ENCODE measurements at regions not wholly inside any gene's neighbourhood (a gene's known extent, or its start where the extent isn't known, plus 50 kb on each side); places are given as distances from the start of the nearest gene placed in this dataset.

GRCh38 chr16:54359555-54359954 is 73.0 kb upstream of the IRX3 start:
- Histone ChIP-seq H3K27ac (ENCODE audit: low read depth, low read length) (no peak overlapping the region), H3K4me3 (ENCODE audit: low read depth, low read length) (no peak overlapping the region), H3K4me1 (ENCODE audit: control insufficient read depth, insufficient read depth, low read length, unreplicated experiment) (peaks cover 15% of the 10 kb centered on the region), H3K79me2 (ENCODE audit: control insufficient read depth, insufficient read depth, low read length, unreplicated experiment) (no peaks in the 10 kb centered on the region), H3K27me3 (ENCODE audit: insufficient read depth, low read length) (no peaks in the 10 kb centered on the region), H3K36me3 (ENCODE audit: insufficient read depth, low read length) (no peaks in the 10 kb centered on the region; the same call in 1 of the 2 replicates), H2AFZ (ENCODE audit: low read length, unreplicated experiment) (no peak overlapping the region)

- Histone ChIP-seq H2AFZ (ENCODE audit: low read length, unreplicated experiment) (no peak overlapping the region), H3K27ac (ENCODE audit: low read depth, low read length) (no peak overlapping the region), H3K27me3 (ENCODE audit: insufficient read depth, low read length) (no peaks in the 10 kb centered on the region), H3K36me3 (ENCODE audit: insufficient read depth, low read length) (no peaks in the 10 kb centered on the region; the same call in 1 of the 2 replicates), H3K4me1 (ENCODE audit: control insufficient read depth, insufficient read depth, low read length, unreplicated experiment) (peaks cover 15% of the 10 kb centered on the region), H3K79me2 (ENCODE audit: control insufficient read depth, insufficient read depth, low read length, unreplicated experiment) (no peaks in the 10 kb centered on the region), H3K4me3 (ENCODE audit: low read depth, low read length) (no peak overlapping the region)
Observed at GRCh38 chr16:54359081-54359480, 72.5 kb upstream of the IRX3 start.

GRCh38 chr16:54356391-54356790 is 69.8 kb upstream of the IRX3 start:
- Histone ChIP-seq H3K27me3 (ENCODE audit: insufficient read depth, low read length) (no peaks in the 10 kb centered on the region), H2AFZ (ENCODE audit: low read length, unreplicated experiment) (no peak overlapping the region), H3K4me1 (ENCODE audit: control insufficient read depth, insufficient read depth, low read length, unreplicated experiment) (peaks cover 15% of the 10 kb centered on the region), H3K79me2 (ENCODE audit: control insufficient read depth, insufficient read depth, low read length, unreplicated experiment) (no peaks in the 10 kb centered on the region), H3K4me3 (ENCODE audit: low read depth, low read length) (no peak overlapping the region), H3K27ac (ENCODE audit: low read depth, low read length) (peak overlapping the region; percentile 52), H3K36me3 (ENCODE audit: insufficient read depth, low read length) (no peaks in the 10 kb centered on the region; the same call in 1 of the 2 replicates)

- H3K36me3 ChIP-seq (ENCODE audit: insufficient read depth, low read length): no peaks in the 10 kb centered on the region; the same call in 1 of the 2 replicates
- no peak overlapping the region for H3K4me3 ChIP-seq (ENCODE audit: low read depth, low read length)
Observed at GRCh38 chr16:54355251-54355650, 68.7 kb upstream of the IRX3 start.

GRCh38 chr16:54353097-54353496 is 66.5 kb upstream of the IRX3 start:
- H3K4me1 ChIP-seq (ENCODE audit: control insufficient read depth, insufficient read depth, low read length, unreplicated experiment): peaks cover 15% of the 10 kb centered on the region
- H3K4me3 ChIP-seq (ENCODE audit: low read depth, low read length): no peak overlapping the region
- H3K79me2 ChIP-seq (ENCODE audit: control insufficient read depth, insufficient read depth, low read length, unreplicated experiment): no peaks in the 10 kb centered on the region
- no peak overlapping the region for H3K27ac ChIP-seq (ENCODE audit: low read depth, low read length)
- no peak overlapping the region for H2AFZ ChIP-seq (ENCODE audit: low read length, unreplicated experiment)
- no peaks in the 10 kb centered on the region for H3K27me3 ChIP-seq (ENCODE audit: insufficient read depth, low read length)
- no peaks in the 10 kb centered on the region; the same call in 1 of the 2 replicates for H3K36me3 ChIP-seq (ENCODE audit: insufficient read depth, low read length)

More at GRCh38 chr16:54355251-54355650, 68.7 kb upstream of the IRX3 start:
- H3K27me3 ChIP-seq (ENCODE audit: insufficient read depth, low read length): no peaks in the 10 kb centered on the region
- H2AFZ ChIP-seq (ENCODE audit: low read length, unreplicated experiment): no peak overlapping the region
- H3K79me2 ChIP-seq (ENCODE audit: control insufficient read depth, insufficient read depth, low read length, unreplicated experiment): no peaks in the 10 kb centered on the region
- peaks cover 15% of the 10 kb centered on the region for H3K4me1 ChIP-seq (ENCODE audit: control insufficient read depth, insufficient read depth, low read length, unreplicated experiment)
- H3K27ac ChIP-seq (ENCODE audit: low read depth, low read length): peak overlapping the region; percentile 52

- Histone ChIP-seq H3K79me2 (ENCODE audit: control insufficient read depth, insufficient read depth, low read length, unreplicated experiment) (no peaks in the 10 kb centered on the region), H3K4me3 (ENCODE audit: low read depth, low read length) (no peak overlapping the region), H3K4me1 (ENCODE audit: control insufficient read depth, insufficient read depth, low read length, unreplicated experiment) (peaks cover 8% of the 10 kb centered on the region), H3K27ac (ENCODE audit: low read depth, low read length) (no peak overlapping the region), H3K36me3 (ENCODE audit: insufficient read depth, low read length) (no peaks in the 10 kb centered on the region; the same call in 1 of the 2 replicates), H3K27me3 (ENCODE audit: insufficient read depth, low read length) (no peaks in the 10 kb centered on the region), H2AFZ (ENCODE audit: low read length, unreplicated experiment) (no peak overlapping the region)
Observed at GRCh38 chr16:54351171-54351570, 64.6 kb upstream of the IRX3 start.

- no peak overlapping the region for H2AFZ ChIP-seq (ENCODE audit: low read length, unreplicated experiment)
- no peaks in the 10 kb centered on the region for H3K27me3 ChIP-seq (ENCODE audit: insufficient read depth, low read length)
- H3K4me3 ChIP-seq (ENCODE audit: low read depth, low read length): no peak overlapping the region
- no peaks in the 10 kb centered on the region for H3K79me2 ChIP-seq (ENCODE audit: control insufficient read depth, insufficient read depth, low read length, unreplicated experiment)
- no peaks in the 10 kb centered on the region for H3K4me1 ChIP-seq (ENCODE audit: control insufficient read depth, insufficient read depth, low read length, unreplicated experiment)
- H3K36me3 ChIP-seq (ENCODE audit: insufficient read depth, low read length): no peaks in the 10 kb centered on the region
- no peak overlapping the region for H3K27ac ChIP-seq (ENCODE audit: low read depth, low read length)
Observed at GRCh38 chr16:54347961-54348360, 61.4 kb upstream of the IRX3 start.

- Histone ChIP-seq H3K27me3 (ENCODE audit: insufficient read depth, low read length) (no peaks in the 10 kb centered on the region), H3K4me3 (ENCODE audit: low read depth, low read length) (no peak overlapping the region), H3K27ac (ENCODE audit: low read depth, low read length) (no peak overlapping the region), H3K36me3 (ENCODE audit: insufficient read depth, low read length) (no peaks in the 10 kb centered on the region), H3K4me1 (ENCODE audit: control insufficient read depth, insufficient read depth, low read length, unreplicated experiment) (peaks cover 7% of the 10 kb centered on the region), H3K79me2 (ENCODE audit: control insufficient read depth, insufficient read depth, low read length, unreplicated experiment) (no peaks in the 10 kb centered on the region), H2AFZ (ENCODE audit: low read length, unreplicated experiment) (no peak overlapping the region)
Observed at GRCh38 chr16:54346041-54346440, 59.5 kb upstream of the IRX3 start.

GRCh38 chr16:54344646-54345630 is 58.4 kb upstream of the IRX3 start:
- no peaks in the 10 kb centered on the region for H3K79me2 ChIP-seq (ENCODE audit: control insufficient read depth, insufficient read depth, low read length, unreplicated experiment)
- no peak overlapping the region for H3K4me3 ChIP-seq (ENCODE audit: low read depth, low read length)
- H3K36me3 ChIP-seq (ENCODE audit: insufficient read depth, low read length): no peaks in the 10 kb centered on the region
- H3K27me3 ChIP-seq (ENCODE audit: insufficient read depth, low read length): no peaks in the 10 kb centered on the region
- H3K4me1 ChIP-seq (ENCODE audit: control insufficient read depth, insufficient read depth, low read length, unreplicated experiment): peaks cover 7% of the 10 kb centered on the region
- no peak overlapping the region for H3K27ac ChIP-seq (ENCODE audit: low read depth, low read length)
- H2AFZ ChIP-seq (ENCODE audit: low read length, unreplicated experiment): no peak overlapping the region

GRCh38 chr16:54342966-54343365 is 56.4 kb upstream of the IRX3 start:
- Histone ChIP-seq H3K27ac (ENCODE audit: low read depth, low read length) (no peak overlapping the region), H3K79me2 (ENCODE audit: control insufficient read depth, insufficient read depth, low read length, unreplicated experiment) (no peaks in the 10 kb centered on the region), H3K27me3 (ENCODE audit: insufficient read depth, low read length) (no peaks in the 10 kb centered on the region), H3K36me3 (ENCODE audit: insufficient read depth, low read length) (no peaks in the 10 kb centered on the region), H3K4me1 (ENCODE audit: control insufficient read depth, insufficient read depth, low read length, unreplicated experiment) (peaks cover 7% of the 10 kb centered on the region), H3K4me3 (ENCODE audit: low read depth, low read length) (no peak overlapping the region), H2AFZ (ENCODE audit: low read length, unreplicated experiment) (no peak overlapping the region)
